SK-N-SH treated with all-trans-retinoic acid at 6 μM for 48 hours (cell line): ENCODE measurements at regions not wholly inside any gene's neighbourhood (a gene's known extent, or its start where the extent isn't known, plus 50 kb on each side); places are given as distances from the start of the nearest gene placed in this dataset.

Experiments used
- ATAC-seq: fragments of 200-7000 bp; cut with Tn5 transposase; 3 replicates; pipeline ENCODE4 v1.9.1; 2020; ENCODE audit warnings: mild to moderate bottlenecking, moderate library complexity
- ARNTL ChIP-seq: fragments of 450-650 bp; formaldehyde crosslinking; IDR thresholded peaks from 2 replicates; pipeline ENCODE4 v1.5.0; 2020; ENCODE audit warnings: low read depth, mild to moderate bottlenecking, moderate library complexity, borderline replicate concordance
- CREB5 ChIP-seq: fragments of 250-450 bp; sonication (Bioruptor Pico); IDR thresholded peaks from 2 replicates; pipeline ENCODE4 v1.5.1; 2020; ENCODE audit warnings: low read depth, mild to moderate bottlenecking, moderate library complexity
- CSDC2 ChIP-seq: fragments of 250-450 bp; sonication (Bioruptor Pico); IDR thresholded peaks from 2 replicates; pipeline ENCODE4 v1.5.0; 2020; ENCODE audit warnings: mild to moderate bottlenecking, moderate library complexity
- GLIS3 ChIP-seq: fragments of 250-450 bp; sonication (Bioruptor Pico); IDR thresholded peaks from 2 replicates; pipeline ENCODE4 v1.5.0; 2020; ENCODE audit warnings: mild to moderate bottlenecking, moderate library complexity
- ISL1 ChIP-seq: fragments of 250-450 bp; sonication (Bioruptor Pico); IDR thresholded peaks from 2 replicates; pipeline ENCODE4 v2.1.2; 2022; ENCODE audit warnings: mild to moderate bottlenecking, moderate library complexity
- OSR1 ChIP-seq: fragments of 250-450 bp; sonication (Bioruptor Pico); IDR thresholded peaks from 2 replicates; pipeline ENCODE4 v1.8.0; 2022; ENCODE audit warnings: moderate library complexity, mild to moderate bottlenecking, inconsistent platforms
- POU6F1 ChIP-seq: fragments of 250-450 bp; sonication (Bioruptor Pico); IDR thresholded peaks from 2 replicates; pipeline ENCODE4 v1.8.0; 2021; ENCODE audit warnings: low read depth, mild to moderate bottlenecking, moderate library complexity, borderline replicate concordance
- PPARA ChIP-seq: fragments of 250-450 bp; sonication (Bioruptor Pico); IDR thresholded peaks from 2 replicates; pipeline ENCODE4 v1.5.0; 2020; ENCODE audit warnings: mild to moderate bottlenecking, borderline replicate concordance
- SNAI2 ChIP-seq: fragments of 250-450 bp; sonication (Bioruptor Pico); IDR thresholded peaks from 2 replicates; pipeline ENCODE4 v1.5.0; 2020; ENCODE audit warnings: mild to moderate bottlenecking, moderate library complexity
- ZC3H10 ChIP-seq: fragments of 250-450 bp; sonication (Bioruptor Pico); IDR thresholded peaks from 2 replicates; pipeline ENCODE4 v1.5.1; 2021; ENCODE audit warnings: mild to moderate bottlenecking, moderate library complexity
- ZFP3 ChIP-seq: fragments of 250-450 bp; sonication (Bioruptor Pico); IDR thresholded peaks from 2 replicates; pipeline ENCODE4 v1.5.0; 2020; ENCODE audit warnings: mild to moderate bottlenecking, moderate library complexity
- ZNF565 ChIP-seq: fragments of 450-650 bp; formaldehyde crosslinking; conservative IDR thresholded peaks from 2 replicates; pipeline ENCODE4 v1.5.0; 2020; ENCODE audit warnings: low read depth, mild to moderate bottlenecking, moderate library complexity
- ZNF70 ChIP-seq: fragments of 450-650 bp; formaldehyde crosslinking; IDR thresholded peaks from 2 replicates; pipeline ENCODE4 v1.5.0; 2020; ENCODE audit warnings: mild to moderate bottlenecking, moderate library complexity
- TF ChIP-seq, protein P1 (sequence below): fragments of 250-450 bp; sonication (Bioruptor Pico); IDR thresholded peaks from 2 replicates; pipeline ENCODE4 v1.8.0; 2020; ENCODE audit warnings: mild to moderate bottlenecking, moderate library complexity, borderline replicate concordance
- TF ChIP-seq, protein P2 (sequence below): fragments of 250-450 bp; sonication (Bioruptor Pico); IDR thresholded peaks from 2 replicates; pipeline ENCODE4 v1.5.0; 2020; ENCODE audit warnings: mild to moderate bottlenecking, moderate library complexity

DNA sequence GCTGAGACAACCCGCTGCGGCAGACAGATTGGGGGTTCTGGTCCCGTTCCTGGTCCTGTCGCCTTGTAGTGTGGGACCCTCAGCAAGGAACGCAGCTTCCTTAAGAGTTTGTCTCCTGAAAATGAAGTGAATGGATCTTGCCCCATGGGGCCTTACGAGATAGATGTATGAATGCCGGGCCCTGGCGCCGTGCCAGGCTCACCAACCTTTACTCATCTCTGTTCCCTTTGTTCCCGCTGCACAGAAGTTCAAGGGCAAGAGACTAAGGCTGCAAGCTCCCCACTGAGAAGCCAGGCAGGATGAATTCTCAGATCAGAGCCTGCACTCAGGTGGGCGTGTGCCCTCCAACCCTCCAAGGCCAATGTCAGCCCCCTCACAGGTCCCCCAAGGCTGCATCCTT, 162.7 kb upstream of the IQSEC1 start (continued):
- TF ChIP-seq, protein P1, sequence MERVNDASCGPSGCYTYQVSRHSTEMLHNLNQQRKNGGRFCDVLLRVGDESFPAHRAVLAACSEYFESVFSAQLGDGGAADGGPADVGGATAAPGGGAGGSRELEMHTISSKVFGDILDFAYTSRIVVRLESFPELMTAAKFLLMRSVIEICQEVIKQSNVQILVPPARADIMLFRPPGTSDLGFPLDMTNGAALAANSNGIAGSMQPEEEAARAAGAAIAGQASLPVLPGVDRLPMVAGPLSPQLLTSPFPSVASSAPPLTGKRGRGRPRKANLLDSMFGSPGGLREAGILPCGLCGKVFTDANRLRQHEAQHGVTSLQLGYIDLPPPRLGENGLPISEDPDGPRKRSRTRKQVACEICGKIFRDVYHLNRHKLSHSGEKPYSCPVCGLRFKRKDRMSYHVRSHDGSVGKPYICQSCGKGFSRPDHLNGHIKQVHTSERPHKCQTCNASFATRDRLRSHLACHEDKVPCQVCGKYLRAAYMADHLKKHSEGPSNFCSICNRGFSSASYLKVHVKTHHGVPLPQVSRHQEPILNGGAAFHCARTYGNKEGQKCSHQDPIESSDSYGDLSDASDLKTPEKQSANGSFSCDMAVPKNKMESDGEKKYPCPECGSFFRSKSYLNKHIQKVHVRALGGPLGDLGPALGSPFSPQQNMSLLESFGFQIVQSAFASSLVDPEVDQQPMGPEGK (CRISPR knock-in tag), result no peak
- TF ChIP-seq OSR1 (CRISPR knock-in tag) (no peak), GLIS3 (CRISPR knock-in tag) (no peak), SNAI2 (CRISPR knock-in tag) (no peak)

- ATAC-seq, result no peak
- TF ChIP-seq ZC3H10 (CRISPR knock-in tag) (no peak), ZFP3 (CRISPR knock-in tag) (no peak), PPARA (CRISPR knock-in tag) (no peak)
- TF ChIP-seq, protein P2, sequence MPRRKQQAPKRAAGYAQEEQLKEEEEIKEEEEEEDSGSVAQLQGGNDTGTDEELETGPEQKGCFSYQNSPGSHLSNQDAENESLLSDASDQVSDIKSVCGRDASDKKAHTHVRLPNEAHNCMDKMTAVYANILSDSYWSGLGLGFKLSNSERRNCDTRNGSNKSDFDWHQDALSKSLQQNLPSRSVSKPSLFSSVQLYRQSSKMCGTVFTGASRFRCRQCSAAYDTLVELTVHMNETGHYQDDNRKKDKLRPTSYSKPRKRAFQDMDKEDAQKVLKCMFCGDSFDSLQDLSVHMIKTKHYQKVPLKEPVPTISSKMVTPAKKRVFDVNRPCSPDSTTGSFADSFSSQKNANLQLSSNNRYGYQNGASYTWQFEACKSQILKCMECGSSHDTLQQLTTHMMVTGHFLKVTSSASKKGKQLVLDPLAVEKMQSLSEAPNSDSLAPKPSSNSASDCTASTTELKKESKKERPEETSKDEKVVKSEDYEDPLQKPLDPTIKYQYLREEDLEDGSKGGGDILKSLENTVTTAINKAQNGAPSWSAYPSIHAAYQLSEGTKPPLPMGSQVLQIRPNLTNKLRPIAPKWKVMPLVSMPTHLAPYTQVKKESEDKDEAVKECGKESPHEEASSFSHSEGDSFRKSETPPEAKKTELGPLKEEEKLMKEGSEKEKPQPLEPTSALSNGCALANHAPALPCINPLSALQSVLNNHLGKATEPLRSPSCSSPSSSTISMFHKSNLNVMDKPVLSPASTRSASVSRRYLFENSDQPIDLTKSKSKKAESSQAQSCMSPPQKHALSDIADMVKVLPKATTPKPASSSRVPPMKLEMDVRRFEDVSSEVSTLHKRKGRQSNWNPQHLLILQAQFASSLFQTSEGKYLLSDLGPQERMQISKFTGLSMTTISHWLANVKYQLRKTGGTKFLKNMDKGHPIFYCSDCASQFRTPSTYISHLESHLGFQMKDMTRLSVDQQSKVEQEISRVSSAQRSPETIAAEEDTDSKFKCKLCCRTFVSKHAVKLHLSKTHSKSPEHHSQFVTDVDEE (CRISPR knock-in tag), result no peak
These were observed 161.8 kb upstream of the IQSEC1 start for GRCh38 chr3:13235079-13235478.

DNA sequence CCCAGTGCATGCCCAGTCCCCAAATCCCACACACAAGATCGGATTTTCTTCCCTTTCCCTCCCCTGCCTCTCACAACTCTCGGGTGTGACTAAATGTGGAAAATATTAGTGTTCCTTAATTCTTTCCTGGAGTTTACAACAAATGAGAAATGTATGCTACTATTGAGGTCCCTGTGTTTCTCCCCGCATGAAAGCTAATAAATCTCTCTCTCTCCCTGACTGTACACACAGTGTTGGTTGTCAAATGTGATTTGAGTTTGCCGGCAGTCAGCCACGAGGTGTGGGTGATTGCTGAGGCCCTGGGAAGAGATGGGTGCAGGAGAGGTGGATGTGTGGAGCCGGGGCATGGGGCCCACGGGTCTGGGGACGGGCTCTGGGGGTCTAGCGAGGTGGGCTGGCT, 161.4 kb upstream of the IQSEC1 start:
- no peak for ATAC-seq

More for the DNA sequence above, 161.4 kb upstream of the IQSEC1 start:
- TF ChIP-seq ZNF70 (CRISPR knock-in tag) (no peak), ISL1 (CRISPR knock-in tag) (no peak), CREB5 (CRISPR knock-in tag) (no peak), OSR1 (CRISPR knock-in tag) (no peak), POU6F1 (CRISPR knock-in tag) (no peak), ZFP3 (CRISPR knock-in tag) (no peak), CSDC2 (CRISPR knock-in tag) (no peak), GLIS3 (CRISPR knock-in tag) (no peak), ZNF565 (no peak), ARNTL (CRISPR knock-in tag) (no peak)
- TF ChIP-seq, protein P2 (CRISPR knock-in tag), result no peak
